Activated naive CD8-positive, alpha-beta T cell treated with anti-CD3 and anti-CD28 coated beads, Interleukin-2, amount 50 U/mL, for 16 hours (primary cell): ENCODE measurements at regions not wholly inside any gene's neighbourhood (a gene's known extent, or its start where the extent isn't known, plus 50 kb on each side); places are given as distances from the start of the nearest gene placed in this dataset.

ENCODE experiments used
- DNase-seq: peaks from one replicate; pipeline ENCODE4 v3.0.0-alpha.2; 2020; ENCODE audit warnings: low read depth, low spot score

- DNase-seq, result no peak
Observed at GRCh38 chr21:28752131-28752530, 240.5 kb downstream of the LTN1 start.

- DNase-seq, result no peak
Observed at GRCh38 chr21:28751176-28751575, 241.5 kb downstream of the LTN1 start.

- DNase-seq, result no peak
Observed at GRCh38 chr21:28750565-28750964, 242.1 kb downstream of the LTN1 start.

- DNase-seq, result no peak
Observed at GRCh38 chr21:28749536-28749935, 243.1 kb downstream of the LTN1 start.

- no peak for DNase-seq
Observed at GRCh38 chr21:28747464-28747863, 245.2 kb downstream of the LTN1 start.

- no peak for DNase-seq
Observed at GRCh38 chr21:28746166-28746565, 246.5 kb downstream of the LTN1 start.

GRCh38 chr21:28745131-28746016 lies 247.3 kb downstream of the LTN1 start:
- peak; percentile 23 for DNase-seq

GRCh38 chr21:28743723-28744122 lies 249.0 kb downstream of the LTN1 start:
- DNase-seq, result no peak

- no peak for DNase-seq
Observed at GRCh38 chr21:28742527-28742926, 250.2 kb downstream of the LTN1 start.

GRCh38 chr21:28740125-28740524 lies 252.6 kb downstream of the LTN1 start:
- no peak for DNase-seq

GRCh38 chr21:28738882-28739281 lies 253.8 kb downstream of the LTN1 start:
- no peak for DNase-seq

- no peak for DNase-seq
Observed at GRCh38 chr21:28738420-28738704, 254.3 kb downstream of the LTN1 start.

- no peak for DNase-seq
Observed at GRCh38 chr21:28737674-28738419, 254.8 kb downstream of the LTN1 start.

GRCh38 chr21:28734522-28735175 lies 258.0 kb downstream of the LTN1 start:
- DNase-seq, result no peak

GRCh38 chr21:28731700-28732321 lies 260.9 kb downstream of the LTN1 start:
- no peak for DNase-seq

GRCh38 chr21:28729887-28730286 lies 262.8 kb downstream of the LTN1 start:
- no peak for DNase-seq

- no peak for DNase-seq
Observed at GRCh38 chr21:28727809-28728208, 264.9 kb downstream of the LTN1 start.

- DNase-seq, result no peak
Observed at GRCh38 chr21:28725396-28725795, 267.3 kb downstream of the LTN1 start.

- DNase-seq, result no peak
Observed at GRCh38 chr21:28723646-28724045, 269.0 kb downstream of the LTN1 start.

- DNase-seq, result no peak
Observed at GRCh38 chr21:28719723-28720122, 273.0 kb downstream of the LTN1 start.

GRCh38 chr21:28714777-28715464 lies 277.8 kb downstream of the LTN1 start:
- no peak for DNase-seq

GRCh38 chr21:28712411-28712810 lies 280.3 kb downstream of the LTN1 start:
- no peak for DNase-seq
